ENCODE measurements at regions not wholly inside any gene's neighbourhood (a gene's known extent, or its start where the extent isn't known, plus 50 kb on each side); places are given as distances from the start of the nearest gene placed in this dataset.

GRCh38 chr5:97714424-97714823 lies 531.4 kb upstream of the RIOK2 start:
- Histone ChIP-seq H3K4me1 (ENCODE audit: insufficient read depth, low read length, poor library complexity, severe bottlenecking) (no peaks in the 10 kb centered on the region), H3K4me3 (ENCODE audit: low read depth, low read length, poor library complexity, severe bottlenecking) (no peak overlapping the region), H3K9me3 (ENCODE audit: low read depth, low read length, poor library complexity, severe bottlenecking) (no peaks in the 10 kb centered on the region), H3K27ac (ENCODE audit: low read depth, low read length, poor library complexity, severe bottlenecking) (no peak overlapping the region), H3K27me3 (replicated peaks; ENCODE audit: insufficient read depth, low read depth, low read length, poor library complexity) (no peaks in the 10 kb centered on the region), H3K36me3 (ENCODE audit: insufficient read depth, low read length, poor library complexity, severe bottlenecking) (no peaks in the 10 kb centered on the region)
- CTCF ChIA-PET: no interaction called here
- POLR2A ChIA-PET (ENCODE audit: low non-redundant PET): no interaction called here
- DNase-seq (ENCODE audit: low spot score): no peak
- no peak for TF ChIP-seq EZH2 (IDR thresholded peaks at IDR 0.05; ENCODE audit: borderline replicate concordance, low read depth, low read length, poor library complexity, severe bottlenecking)
- TF ChIP-seq, protein P1, sequence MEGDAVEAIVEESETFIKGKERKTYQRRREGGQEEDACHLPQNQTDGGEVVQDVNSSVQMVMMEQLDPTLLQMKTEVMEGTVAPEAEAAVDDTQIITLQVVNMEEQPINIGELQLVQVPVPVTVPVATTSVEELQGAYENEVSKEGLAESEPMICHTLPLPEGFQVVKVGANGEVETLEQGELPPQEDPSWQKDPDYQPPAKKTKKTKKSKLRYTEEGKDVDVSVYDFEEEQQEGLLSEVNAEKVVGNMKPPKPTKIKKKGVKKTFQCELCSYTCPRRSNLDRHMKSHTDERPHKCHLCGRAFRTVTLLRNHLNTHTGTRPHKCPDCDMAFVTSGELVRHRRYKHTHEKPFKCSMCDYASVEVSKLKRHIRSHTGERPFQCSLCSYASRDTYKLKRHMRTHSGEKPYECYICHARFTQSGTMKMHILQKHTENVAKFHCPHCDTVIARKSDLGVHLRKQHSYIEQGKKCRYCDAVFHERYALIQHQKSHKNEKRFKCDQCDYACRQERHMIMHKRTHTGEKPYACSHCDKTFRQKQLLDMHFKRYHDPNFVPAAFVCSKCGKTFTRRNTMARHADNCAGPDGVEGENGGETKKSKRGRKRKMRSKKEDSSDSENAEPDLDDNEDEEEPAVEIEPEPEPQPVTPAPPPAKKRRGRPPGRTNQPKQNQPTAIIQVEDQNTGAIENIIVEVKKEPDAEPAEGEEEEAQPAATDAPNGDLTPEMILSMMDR (conservative IDR thresholded peaks at IDR 0.05; ENCODE audit: low read depth, low read length): no peak
- intact Hi-C loops (cut with micrococcal nuclease; ENCODE audit: unreplicated experiment): no loop called here
- no TSS peak for BruUV-seq (replicated peaks)

DNA sequence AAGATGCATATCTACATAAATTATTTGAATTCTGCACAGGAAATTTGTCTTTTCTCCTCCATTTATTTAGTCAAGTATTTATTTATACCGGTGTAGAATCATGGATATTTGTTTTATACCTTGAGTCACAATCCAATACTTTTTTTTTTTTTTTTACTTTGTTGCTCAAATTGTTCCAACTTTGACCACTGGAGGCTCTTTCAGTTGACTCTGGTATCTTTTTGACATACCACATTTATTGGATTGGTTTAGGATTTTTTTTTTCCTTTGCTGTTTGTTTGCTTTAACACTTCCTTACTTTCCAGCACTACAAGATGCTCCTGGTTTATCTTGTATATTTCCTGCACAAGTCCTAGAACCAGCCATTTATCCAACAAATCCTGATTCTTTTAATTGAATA lies 543.1 kb upstream of the RIOK2 start:
- ChIA-PET CTCF (no interaction called here), POLR2A (ENCODE audit: low non-redundant PET) (no interaction called here)
- no peak overlapping the region for H3K27ac ChIP-seq (ENCODE audit: low read depth, low read length, poor library complexity, severe bottlenecking)
- intact Hi-C loops (cut with micrococcal nuclease; ENCODE audit: unreplicated experiment): no loop called here
- H3K4me3 ChIP-seq (ENCODE audit: low read depth, low read length, poor library complexity, severe bottlenecking): no peak overlapping the region
- no peaks in the 10 kb centered on the region for H3K9me3 ChIP-seq (ENCODE audit: low read depth, low read length, poor library complexity, severe bottlenecking)
- no peak for TF ChIP-seq EZH2 (IDR thresholded peaks at IDR 0.05; ENCODE audit: borderline replicate concordance, low read depth, low read length, poor library complexity, severe bottlenecking)
- TF ChIP-seq, protein P1 (conservative IDR thresholded peaks at IDR 0.05; ENCODE audit: low read depth, low read length): no peak
- no TSS peak for BruUV-seq (replicated peaks)
- H3K27me3 ChIP-seq (replicated peaks; ENCODE audit: insufficient read depth, low read depth, low read length, poor library complexity): no peaks in the 10 kb centered on the region
- DNase-seq (ENCODE audit: low spot score): no peak
- no peaks in the 10 kb centered on the region for H3K4me1 ChIP-seq (ENCODE audit: insufficient read depth, low read length, poor library complexity, severe bottlenecking)
- H3K36me3 ChIP-seq (ENCODE audit: insufficient read depth, low read length, poor library complexity, severe bottlenecking): no peaks in the 10 kb centered on the region

DNA sequence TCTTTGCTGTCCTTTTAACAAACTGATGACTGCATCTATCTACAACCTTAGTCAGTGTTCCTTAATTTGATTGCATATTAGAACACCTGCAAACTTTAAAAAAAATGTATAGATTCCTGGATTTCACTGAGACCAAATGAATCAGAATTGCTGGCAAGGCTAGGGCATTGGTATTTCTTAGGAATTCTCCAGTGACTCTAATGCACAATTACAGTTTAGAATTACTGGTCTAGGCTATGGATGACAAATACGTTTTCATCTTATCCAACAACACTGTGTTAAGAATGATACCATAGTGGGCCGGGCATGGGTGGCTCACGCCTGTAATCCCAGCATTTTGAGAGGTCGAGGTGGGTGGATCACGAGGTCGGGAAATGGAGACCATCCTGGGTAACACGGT lies 545.9 kb upstream of the RIOK2 start:
- no peaks in the 10 kb centered on the region for H3K27me3 ChIP-seq (replicated peaks; ENCODE audit: insufficient read depth, low read depth, low read length, poor library complexity)
- BruUV-seq (replicated peaks): no TSS peak
- H3K36me3 ChIP-seq (ENCODE audit: insufficient read depth, low read length, poor library complexity, severe bottlenecking): no peaks in the 10 kb centered on the region
- ChIA-PET CTCF (no interaction called here), POLR2A (ENCODE audit: low non-redundant PET) (no interaction called here)
- H3K27ac ChIP-seq (ENCODE audit: low read depth, low read length, poor library complexity, severe bottlenecking): no peak overlapping the region
- H3K9me3 ChIP-seq (ENCODE audit: low read depth, low read length, poor library complexity, severe bottlenecking): no peaks in the 10 kb centered on the region
- TF ChIP-seq, protein P1 (conservative IDR thresholded peaks at IDR 0.05; ENCODE audit: low read depth, low read length): no peak
- TF ChIP-seq EZH2 (IDR thresholded peaks at IDR 0.05; ENCODE audit: borderline replicate concordance, low read depth, low read length, poor library complexity, severe bottlenecking): no peak
- H3K4me1 ChIP-seq (ENCODE audit: insufficient read depth, low read length, poor library complexity, severe bottlenecking): no peaks in the 10 kb centered on the region
- intact Hi-C loops (cut with micrococcal nuclease; ENCODE audit: unreplicated experiment): no loop called here
- DNase-seq (ENCODE audit: low spot score): no peak
- H3K4me3 ChIP-seq (ENCODE audit: low read depth, low read length, poor library complexity, severe bottlenecking): no peak overlapping the region
